ENCODE measurements at regions not wholly inside any gene's neighbourhood (a gene's known extent, or its start where the extent isn't known, plus 50 kb on each side); places are given as distances from the start of the nearest gene placed in this dataset.

GRCh38 chr7:140242057-140243031 lies 65.6 kb upstream of the KDM7A start:
- H3K4me3 ChIP-seq (ENCODE audit: low read length) = no peak overlapping the region
- no peak for DNase-seq (ENCODE audit: low read depth, low spot score)

GRCh38 chr7:140239653-140239935 lies 62.8 kb upstream of the KDM7A start:
- WGBS (ENCODE audit: insufficient coverage, insufficient read length) = no CpG with 5 or more reads among the region's 2 CpGs

More at GRCh38 chr7:140242057-140243031, 65.6 kb upstream of the KDM7A start:
- Histone ChIP-seq H3K4me1 (ENCODE audit: control insufficient read depth, insufficient read depth, low read length) (no peaks in the 10 kb centered on the region), H3K27ac (ENCODE audit: low read length) (no peak overlapping the region), H3K27me3 (ENCODE audit: control insufficient read depth, insufficient read depth, low read length) (no peaks in the 10 kb centered on the region), H3K9me3 (ENCODE audit: control insufficient read depth, insufficient read depth, low read length) (no peaks in the 10 kb centered on the region), H3K36me3 (ENCODE audit: control insufficient read depth, insufficient read depth, low read length) (no peaks in the 10 kb centered on the region)
- no CpG with 5 or more reads among the region's 4 CpGs for WGBS (ENCODE audit: insufficient coverage, insufficient read length)

GRCh38 chr7:140238778-140239652 lies 62.2 kb upstream of the KDM7A start:
- Histone ChIP-seq H3K9me3 (ENCODE audit: control insufficient read depth, insufficient read depth, low read length) (no peaks in the 10 kb centered on the region), H3K27ac (ENCODE audit: low read length) (no peak overlapping the region), H3K36me3 (ENCODE audit: control insufficient read depth, insufficient read depth, low read length) (no peaks in the 10 kb centered on the region), H3K4me3 (ENCODE audit: low read length) (no peak overlapping the region), H3K4me1 (ENCODE audit: control insufficient read depth, insufficient read depth, low read length) (no peaks in the 10 kb centered on the region), H3K27me3 (ENCODE audit: control insufficient read depth, insufficient read depth, low read length) (no peaks in the 10 kb centered on the region)
- DNase-seq (ENCODE audit: low read depth, low spot score) = no peak
- no CpG with 5 or more reads among the region's 15 CpGs for WGBS (ENCODE audit: insufficient coverage, insufficient read length)

More at GRCh38 chr7:140239653-140239935, 62.8 kb upstream of the KDM7A start:
- H3K4me1 ChIP-seq (ENCODE audit: control insufficient read depth, insufficient read depth, low read length) = no peaks in the 10 kb centered on the region
- H3K27me3 ChIP-seq (ENCODE audit: control insufficient read depth, insufficient read depth, low read length) = no peaks in the 10 kb centered on the region
- DNase-seq (ENCODE audit: low read depth, low spot score) = no peak
- H3K36me3 ChIP-seq (ENCODE audit: control insufficient read depth, insufficient read depth, low read length) = no peaks in the 10 kb centered on the region
- no peak overlapping the region for H3K4me3 ChIP-seq (ENCODE audit: low read length)
- no peaks in the 10 kb centered on the region for H3K9me3 ChIP-seq (ENCODE audit: control insufficient read depth, insufficient read depth, low read length)
- H3K27ac ChIP-seq (ENCODE audit: low read length) = no peak overlapping the region

- Histone ChIP-seq H3K9me3 (ENCODE audit: control insufficient read depth, insufficient read depth, low read length) (no peaks in the 10 kb centered on the region), H3K27ac (ENCODE audit: low read length) (no peak overlapping the region), H3K4me3 (ENCODE audit: low read length) (no peak overlapping the region), H3K36me3 (ENCODE audit: control insufficient read depth, insufficient read depth, low read length) (no peaks in the 10 kb centered on the region), H3K27me3 (ENCODE audit: control insufficient read depth, insufficient read depth, low read length) (no peaks in the 10 kb centered on the region), H3K4me1 (ENCODE audit: control insufficient read depth, insufficient read depth, low read length) (no peaks in the 10 kb centered on the region)
- no CpG with 5 or more reads among the region's 4 CpGs for WGBS (ENCODE audit: insufficient coverage, insufficient read length)
- DNase-seq (ENCODE audit: low read depth, low spot score) = no peak
Measured at GRCh38 chr7:140237390-140237789, 60.6 kb upstream of the KDM7A start.

GRCh38 chr7:140236626-140237025 lies 59.8 kb upstream of the KDM7A start:
- Histone ChIP-seq H3K36me3 (ENCODE audit: control insufficient read depth, insufficient read depth, low read length) (no peaks in the 10 kb centered on the region), H3K4me3 (ENCODE audit: low read length) (no peak overlapping the region), H3K9me3 (ENCODE audit: control insufficient read depth, insufficient read depth, low read length) (no peaks in the 10 kb centered on the region), H3K27me3 (ENCODE audit: control insufficient read depth, insufficient read depth, low read length) (no peaks in the 10 kb centered on the region), H3K4me1 (ENCODE audit: control insufficient read depth, insufficient read depth, low read length) (no peaks in the 10 kb centered on the region), H3K27ac (ENCODE audit: low read length) (no peak overlapping the region)
- no peak for DNase-seq (ENCODE audit: low read depth, low spot score)
- WGBS (ENCODE audit: insufficient coverage, insufficient read length) = no CpG with 5 or more reads among the region's 6 CpGs

GRCh38 chr7:140235114-140235513 lies 58.3 kb upstream of the KDM7A start:
- Histone ChIP-seq H3K27me3 (ENCODE audit: control insufficient read depth, insufficient read depth, low read length) (no peaks in the 10 kb centered on the region), H3K36me3 (ENCODE audit: control insufficient read depth, insufficient read depth, low read length) (no peaks in the 10 kb centered on the region), H3K9me3 (ENCODE audit: control insufficient read depth, insufficient read depth, low read length) (no peaks in the 10 kb centered on the region), H3K4me3 (ENCODE audit: low read length) (no peak overlapping the region), H3K27ac (ENCODE audit: low read length) (no peak overlapping the region), H3K4me1 (ENCODE audit: control insufficient read depth, insufficient read depth, low read length) (no peaks in the 10 kb centered on the region)
- DNase-seq (ENCODE audit: low read depth, low spot score) = no peak
- no CpG with 5 or more reads among the region's 5 CpGs for WGBS (ENCODE audit: insufficient coverage, insufficient read length)

GRCh38 chr7:140232957-140233917 lies 56.5 kb upstream of the KDM7A start:
- H3K4me1 ChIP-seq (ENCODE audit: control insufficient read depth, insufficient read depth, low read length) = no peaks in the 10 kb centered on the region
- no peaks in the 10 kb centered on the region for H3K27me3 ChIP-seq (ENCODE audit: control insufficient read depth, insufficient read depth, low read length)
- H3K4me3 ChIP-seq (ENCODE audit: low read length) = no peak overlapping the region
- no CpG with 5 or more reads among the region's 6 CpGs for WGBS (ENCODE audit: insufficient coverage, insufficient read length)
- H3K9me3 ChIP-seq (ENCODE audit: control insufficient read depth, insufficient read depth, low read length) = no peaks in the 10 kb centered on the region
- H3K27ac ChIP-seq (ENCODE audit: low read length) = no peak overlapping the region
- no peak for DNase-seq (ENCODE audit: low read depth, low spot score)
- H3K36me3 ChIP-seq (ENCODE audit: control insufficient read depth, insufficient read depth, low read length) = no peaks in the 10 kb centered on the region

GRCh38 chr7:140231771-140232491 lies 55.1 kb upstream of the KDM7A start:
- Histone ChIP-seq H3K4me3 (ENCODE audit: low read length) (peak overlapping the region; percentile 63; the same call in 1 of the 2 replicates), H3K4me1 (ENCODE audit: control insufficient read depth, insufficient read depth, low read length) (no peaks in the 10 kb centered on the region), H3K27ac (ENCODE audit: low read length) (no peak overlapping the region), H3K27me3 (ENCODE audit: control insufficient read depth, insufficient read depth, low read length) (no peaks in the 10 kb centered on the region), H3K9me3 (ENCODE audit: control insufficient read depth, insufficient read depth, low read length) (no peaks in the 10 kb centered on the region), H3K36me3 (ENCODE audit: control insufficient read depth, insufficient read depth, low read length) (no peaks in the 10 kb centered on the region)
- no CpG with 5 or more reads among the region's 13 CpGs for WGBS (ENCODE audit: insufficient coverage, insufficient read length)
- no peak for DNase-seq (ENCODE audit: low read depth, low spot score)

GRCh38 chr7:140230861-140231770 lies 54.3 kb upstream of the KDM7A start:
- H3K27me3 ChIP-seq (ENCODE audit: control insufficient read depth, insufficient read depth, low read length) = no peaks in the 10 kb centered on the region
- H3K36me3 ChIP-seq (ENCODE audit: control insufficient read depth, insufficient read depth, low read length) = no peaks in the 10 kb centered on the region
- H3K9me3 ChIP-seq (ENCODE audit: control insufficient read depth, insufficient read depth, low read length) = no peaks in the 10 kb centered on the region
- H3K4me3 ChIP-seq (ENCODE audit: low read length) = peak overlapping the region; percentile 63; the same call in 1 of the 2 replicates
- H3K27ac ChIP-seq (ENCODE audit: low read length) = no peak overlapping the region
- H3K4me1 ChIP-seq (ENCODE audit: control insufficient read depth, insufficient read depth, low read length) = no peaks in the 10 kb centered on the region
- DNase-seq (ENCODE audit: low read depth, low spot score) = peak; percentile 73
- WGBS (ENCODE audit: insufficient coverage, insufficient read length) = no CpG with 5 or more reads among the region's 59 CpGs
